ENCODE measurements at regions not wholly inside any gene's neighbourhood (a gene's known extent, or its start where the extent isn't known, plus 50 kb on each side); places are given as distances from the start of the nearest gene placed in this dataset.

DNA sequence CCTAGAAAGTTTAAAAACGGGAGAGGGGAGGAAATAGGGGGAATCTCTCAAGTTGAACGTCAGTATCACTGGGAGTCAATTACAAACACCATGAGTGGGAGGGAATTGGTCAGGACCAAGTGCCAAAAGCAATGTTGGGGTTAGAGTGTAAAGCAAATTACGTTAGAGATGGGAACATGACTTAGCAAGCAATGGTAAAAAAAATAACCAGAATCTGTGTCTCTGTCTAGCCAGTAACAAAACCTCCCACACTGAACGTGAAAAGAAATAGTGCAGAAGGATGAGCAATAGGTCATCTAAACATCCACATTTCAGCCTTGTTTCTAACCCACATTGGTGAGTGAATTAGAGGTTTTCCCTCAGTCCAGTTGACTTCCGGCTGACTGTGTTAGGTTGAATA is 242.2 kb downstream of the COG6 start:
- no peaks in the 10 kb centered on the region for H3K36me3 ChIP-seq (ENCODE audit: control insufficient read depth, insufficient read depth, low read length)
- FAIRE-seq: no peak
- TF ChIP-seq, protein P1, sequence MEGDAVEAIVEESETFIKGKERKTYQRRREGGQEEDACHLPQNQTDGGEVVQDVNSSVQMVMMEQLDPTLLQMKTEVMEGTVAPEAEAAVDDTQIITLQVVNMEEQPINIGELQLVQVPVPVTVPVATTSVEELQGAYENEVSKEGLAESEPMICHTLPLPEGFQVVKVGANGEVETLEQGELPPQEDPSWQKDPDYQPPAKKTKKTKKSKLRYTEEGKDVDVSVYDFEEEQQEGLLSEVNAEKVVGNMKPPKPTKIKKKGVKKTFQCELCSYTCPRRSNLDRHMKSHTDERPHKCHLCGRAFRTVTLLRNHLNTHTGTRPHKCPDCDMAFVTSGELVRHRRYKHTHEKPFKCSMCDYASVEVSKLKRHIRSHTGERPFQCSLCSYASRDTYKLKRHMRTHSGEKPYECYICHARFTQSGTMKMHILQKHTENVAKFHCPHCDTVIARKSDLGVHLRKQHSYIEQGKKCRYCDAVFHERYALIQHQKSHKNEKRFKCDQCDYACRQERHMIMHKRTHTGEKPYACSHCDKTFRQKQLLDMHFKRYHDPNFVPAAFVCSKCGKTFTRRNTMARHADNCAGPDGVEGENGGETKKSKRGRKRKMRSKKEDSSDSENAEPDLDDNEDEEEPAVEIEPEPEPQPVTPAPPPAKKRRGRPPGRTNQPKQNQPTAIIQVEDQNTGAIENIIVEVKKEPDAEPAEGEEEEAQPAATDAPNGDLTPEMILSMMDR (IDR thresholded peaks at IDR 0.05; ENCODE audit: insufficient read depth, low read length, severe bottlenecking): no peak
- no peaks in the 10 kb centered on the region for H3K27me3 ChIP-seq (ENCODE audit: control insufficient read depth, insufficient read depth, low read length)
- no peak for DNase-seq (ENCODE audit: low read depth)
- no peak overlapping the region for H3K4me3 ChIP-seq (ENCODE audit: low read depth, low read length)

DNA sequence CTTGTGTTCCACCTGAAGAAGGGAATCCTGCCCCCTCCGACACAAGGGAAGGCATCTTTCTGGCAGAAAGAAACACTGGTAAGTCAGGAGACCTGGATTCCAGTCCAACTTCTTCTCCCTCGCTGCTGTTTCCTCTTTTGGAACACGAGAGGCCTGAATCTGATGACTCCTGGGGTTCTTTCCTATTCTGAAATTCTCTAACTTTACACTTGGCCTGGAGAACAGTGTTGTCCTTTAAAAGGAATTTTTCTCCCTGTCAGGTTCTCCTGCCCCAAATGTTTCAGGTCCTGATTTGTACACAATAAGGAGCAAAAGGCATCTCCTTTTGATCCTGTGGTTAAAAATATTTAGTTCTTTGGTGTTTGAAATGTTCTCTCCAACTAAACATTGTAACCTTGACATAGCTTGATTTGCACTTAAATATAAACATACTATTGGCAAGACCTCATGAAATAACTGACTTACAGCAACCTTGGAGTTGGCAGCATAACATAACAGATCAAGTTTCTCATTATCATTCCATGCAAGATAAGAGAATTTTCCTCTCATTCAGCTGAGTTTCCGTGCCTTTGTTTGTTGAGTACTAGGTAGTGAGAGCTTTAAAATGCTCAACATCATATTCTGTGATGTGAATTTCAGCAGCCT is 244.8 kb downstream of the COG6 start:
- DNase-seq (ENCODE audit: low read depth) (no peak), FAIRE-seq (no peak)
- Histone ChIP-seq H3K4me3 (ENCODE audit: low read depth, low read length) (no peak overlapping the region), H3K36me3 (ENCODE audit: control insufficient read depth, insufficient read depth, low read length) (no peaks in the 10 kb centered on the region), H3K27me3 (ENCODE audit: control insufficient read depth, insufficient read depth, low read length) (no peaks in the 10 kb centered on the region)
- TF ChIP-seq, protein P1 (IDR thresholded peaks at IDR 0.05; ENCODE audit: insufficient read depth, low read length, severe bottlenecking): no peak

DNA sequence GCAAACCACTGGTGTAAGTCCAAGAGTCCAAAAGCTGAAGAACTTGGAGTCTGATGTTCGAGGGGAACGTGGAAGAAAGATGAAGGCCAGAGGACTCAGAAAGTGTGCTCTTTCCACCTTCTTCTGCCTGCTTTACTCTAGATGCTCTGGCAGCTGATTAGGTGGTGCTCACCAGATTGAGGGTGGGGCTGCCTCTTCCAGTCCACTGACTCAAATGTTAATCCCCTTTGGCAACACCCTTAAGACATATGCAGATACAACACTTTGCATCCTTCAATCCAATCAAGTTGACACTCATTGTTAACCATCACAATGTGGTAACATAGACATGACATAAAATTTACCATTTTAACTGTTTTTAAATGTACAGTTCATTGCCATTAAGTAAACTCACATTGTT is 249.5 kb downstream of the COG6 start:
- DNase-seq (ENCODE audit: low read depth): no peak
- Histone ChIP-seq H3K36me3 (ENCODE audit: control insufficient read depth, insufficient read depth, low read length) (no peaks in the 10 kb centered on the region), H3K27me3 (ENCODE audit: control insufficient read depth, insufficient read depth, low read length) (no peaks in the 10 kb centered on the region), H3K4me3 (ENCODE audit: low read depth, low read length) (no peak overlapping the region)
- TF ChIP-seq, protein P1 (IDR thresholded peaks at IDR 0.05; ENCODE audit: insufficient read depth, low read length, severe bottlenecking): no peak
- FAIRE-seq: no peak

DNA sequence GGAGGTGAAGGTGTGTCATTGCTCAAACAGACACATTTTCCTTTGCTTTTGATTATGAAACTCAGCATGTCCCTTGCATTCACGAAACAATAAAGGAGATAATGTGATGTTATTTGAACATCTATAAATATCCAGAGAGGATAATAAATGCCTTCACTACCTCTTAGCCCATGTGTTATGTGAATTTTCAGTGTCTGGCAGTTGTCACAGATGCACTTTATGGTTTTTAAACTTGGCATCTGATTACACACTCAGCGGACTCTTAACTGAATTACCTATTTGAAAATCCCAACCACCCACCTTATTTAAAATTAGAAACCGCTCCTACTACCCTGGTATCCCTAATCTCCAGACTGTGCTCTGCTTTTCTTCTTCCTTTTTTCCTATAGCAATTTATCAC is 254.2 kb downstream of the COG6 start:
- DNase-seq (ENCODE audit: low read depth) (no peak), FAIRE-seq (no peak)
- Histone ChIP-seq H3K27me3 (ENCODE audit: control insufficient read depth, insufficient read depth, low read length) (no peaks in the 10 kb centered on the region), H3K36me3 (ENCODE audit: control insufficient read depth, insufficient read depth, low read length) (no peaks in the 10 kb centered on the region), H3K4me3 (ENCODE audit: low read depth, low read length) (no peak overlapping the region)
- TF ChIP-seq, protein P1 (IDR thresholded peaks at IDR 0.05; ENCODE audit: insufficient read depth, low read length, severe bottlenecking): no peak

DNA sequence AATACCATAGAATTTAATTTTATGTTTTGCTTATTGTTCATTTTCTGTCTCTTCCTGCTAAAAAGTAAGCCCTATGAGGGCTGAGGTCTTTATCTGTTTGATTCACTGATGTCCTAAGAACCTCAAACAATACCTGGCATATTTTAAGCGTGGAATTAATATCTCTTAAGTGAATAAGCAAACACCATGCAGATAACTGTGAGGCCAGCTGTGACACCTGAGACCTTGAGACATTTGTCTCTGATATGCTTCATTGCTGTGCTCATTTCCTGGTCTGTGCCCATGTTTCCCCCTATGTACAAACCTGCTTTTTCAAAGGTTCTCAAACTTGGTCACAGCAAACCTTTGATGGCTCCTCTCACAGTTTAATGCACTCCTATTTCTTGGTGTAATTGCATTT is 254.6 kb downstream of the COG6 start:
- H3K36me3 ChIP-seq (ENCODE audit: control insufficient read depth, insufficient read depth, low read length): no peaks in the 10 kb centered on the region
- H3K4me3 ChIP-seq (ENCODE audit: low read depth, low read length): no peak overlapping the region
- DNase-seq (ENCODE audit: low read depth) (no peak), FAIRE-seq (no peak)
- no peaks in the 10 kb centered on the region for H3K27me3 ChIP-seq (ENCODE audit: control insufficient read depth, insufficient read depth, low read length)
- TF ChIP-seq, protein P1 (IDR thresholded peaks at IDR 0.05; ENCODE audit: insufficient read depth, low read length, severe bottlenecking): no peak

DNA sequence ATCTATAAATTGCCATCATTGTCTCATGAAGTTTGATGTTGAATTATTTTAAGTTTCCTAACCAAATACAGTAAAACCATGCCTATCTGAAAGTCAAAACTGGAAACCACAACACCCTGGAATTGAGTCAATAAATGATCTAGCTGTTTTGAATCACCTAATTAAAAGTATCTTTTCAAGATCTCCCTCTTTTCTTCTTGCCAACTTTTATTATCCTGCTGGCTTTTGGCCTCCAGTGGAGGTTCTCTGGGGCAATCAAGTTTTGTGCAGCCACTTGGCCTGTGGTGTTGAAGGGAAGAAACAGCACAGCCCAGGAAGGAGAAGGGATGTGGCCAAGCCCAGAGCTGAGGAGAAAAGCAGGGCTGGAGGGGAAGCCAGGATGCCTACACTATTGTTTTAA is 255.4 kb downstream of the COG6 start:
- DNase-seq (ENCODE audit: low read depth) (no peak), FAIRE-seq (no peak)
- no peaks in the 10 kb centered on the region for H3K36me3 ChIP-seq (ENCODE audit: control insufficient read depth, insufficient read depth, low read length)
- TF ChIP-seq, protein P1 (IDR thresholded peaks at IDR 0.05; ENCODE audit: insufficient read depth, low read length, severe bottlenecking): no peak
- no peak overlapping the region for H3K4me3 ChIP-seq (ENCODE audit: low read depth, low read length)
- H3K27me3 ChIP-seq (ENCODE audit: control insufficient read depth, insufficient read depth, low read length): no peaks in the 10 kb centered on the region

Data from bronchial epithelial cell (primary cell).